Right ventricle myocardium inferior (tissue), 1 donor: ENCODE measurements at regions not wholly inside any gene's neighbourhood (a gene's known extent, or its start where the extent isn't known, plus 50 kb on each side); places are given as distances from the start of the nearest gene placed in this dataset.

Source experiments
- ATAC-seq: fragments of 200-7000 bp; cut with Tn5 transposase; one replicate; pipeline ENCODE4 v1.9.1; 2020; ENCODE audit warnings: mild to moderate bottlenecking, moderate library complexity
- DNase-seq: peaks from one replicate; pipeline ENCODE4 v3.0.0; 2021; ENCODE audit errors: missing footprints
- intact Hi-C: fragments of 100-400 bp; cut with DNase I; formaldehyde crosslinking; loops from one replicate; pipeline ENCODE4 v1.11.0; 2022
- donor health status: DM: no; HTN: yes; CAD: no; lungs with severe emphysema.

- intact Hi-C loops, result no loop called here
- DNase-seq (no peak), ATAC-seq (no peak)
Observed at GRCh38 chr15:53462651-53463050, 296.8 kb downstream of the WDR72 start.

DNA sequence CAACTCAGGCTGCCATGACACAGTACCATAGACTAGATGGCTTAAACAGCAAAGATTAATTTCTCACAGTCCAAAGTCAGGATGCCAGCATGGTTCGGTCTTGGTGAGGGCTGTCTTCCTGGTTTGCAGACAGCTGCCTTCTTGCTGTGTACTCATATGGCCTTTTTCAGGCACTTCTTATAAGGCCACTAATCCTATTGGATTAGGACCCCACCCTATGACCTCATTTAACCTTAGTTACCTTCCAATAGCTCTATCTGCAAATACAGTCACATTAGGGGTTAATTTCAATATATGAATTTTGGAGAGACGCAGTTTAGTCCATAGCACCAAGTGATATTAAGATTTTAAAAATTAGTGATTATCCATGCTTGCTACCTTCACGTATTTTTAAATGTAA lies 297.8 kb downstream of the WDR72 start:
- intact Hi-C loops, result no loop called here
- DNase-seq, result no peak
- no peak for ATAC-seq

DNA sequence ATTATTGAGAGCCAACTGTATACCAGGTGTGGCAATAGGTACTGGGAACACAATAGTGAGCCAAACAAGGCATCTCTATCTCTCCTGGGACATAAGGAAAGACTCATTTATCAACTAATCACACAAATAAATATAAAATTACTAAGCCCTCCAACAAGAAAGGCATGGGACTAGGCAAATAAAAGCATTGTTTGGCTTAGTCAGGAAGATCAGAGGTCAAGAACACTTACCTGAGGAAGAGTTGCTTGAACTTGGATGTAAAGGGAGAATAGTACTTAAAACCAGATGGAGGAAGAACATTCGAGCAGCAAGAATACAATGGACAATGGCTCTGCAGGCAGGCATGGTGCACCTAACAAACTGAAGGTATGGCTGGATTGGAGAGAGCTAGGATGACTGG lies 300.7 kb downstream of the WDR72 start:
- intact Hi-C loops, result no loop called here
- no peak for DNase-seq
- ATAC-seq, result no peak

DNA sequence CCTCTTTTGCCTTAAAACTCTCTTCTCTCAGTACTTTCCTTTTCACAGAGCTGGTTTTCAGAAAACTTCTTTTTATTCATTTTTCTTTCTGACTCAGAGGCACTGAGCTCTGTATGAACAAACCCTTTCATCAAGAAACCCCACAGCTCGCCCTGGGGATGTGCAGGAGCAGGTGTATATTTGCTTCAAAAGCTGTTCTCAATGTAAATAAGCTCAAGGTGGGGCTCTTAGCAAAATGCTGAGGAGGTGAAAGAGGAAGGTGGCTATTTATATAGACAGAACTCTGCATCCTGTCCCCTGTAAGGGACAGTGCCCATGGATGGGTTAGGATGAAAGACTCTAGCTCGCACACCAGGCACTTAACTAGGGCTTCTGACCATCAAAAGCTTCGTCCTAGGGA lies 302.0 kb downstream of the WDR72 start:
- ATAC-seq, result no peak
- no peak for DNase-seq
- intact Hi-C loops, result no loop called here

- no peak for ATAC-seq
- no peak for DNase-seq
- intact Hi-C loops, result no loop called here
Observed at GRCh38 chr15:53454843-53455721, 304.4 kb downstream of the WDR72 start.

DNA sequence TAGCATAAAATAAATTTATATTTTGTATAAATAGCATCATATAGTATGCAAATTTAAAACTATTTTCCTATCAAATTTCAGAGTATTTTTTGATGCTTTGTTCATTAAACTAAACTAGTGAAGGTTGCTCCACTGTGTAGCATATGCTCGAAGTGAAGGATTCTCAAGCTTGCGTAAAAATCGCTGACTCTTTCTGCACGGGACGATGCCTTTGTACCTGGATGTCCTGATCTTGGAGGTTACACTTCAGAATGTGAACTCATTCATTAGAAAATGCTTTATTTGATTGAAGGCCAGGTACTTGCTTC lies 305.0 kb downstream of the WDR72 start:
- ATAC-seq, result no peak
- intact Hi-C loops, result no loop called here
- DNase-seq, result no peak

- intact Hi-C loops, result no loop called here
- DNase-seq (no peak), ATAC-seq (no peak)
Observed at GRCh38 chr15:53453253-53454105, 306.0 kb downstream of the WDR72 start.

GRCh38 chr15:53448232-53449015 lies 311.0 kb downstream of the WDR72 start:
- ATAC-seq, result no peak
- DNase-seq, result no peak
- intact Hi-C loops, result no loop called here

DNA sequence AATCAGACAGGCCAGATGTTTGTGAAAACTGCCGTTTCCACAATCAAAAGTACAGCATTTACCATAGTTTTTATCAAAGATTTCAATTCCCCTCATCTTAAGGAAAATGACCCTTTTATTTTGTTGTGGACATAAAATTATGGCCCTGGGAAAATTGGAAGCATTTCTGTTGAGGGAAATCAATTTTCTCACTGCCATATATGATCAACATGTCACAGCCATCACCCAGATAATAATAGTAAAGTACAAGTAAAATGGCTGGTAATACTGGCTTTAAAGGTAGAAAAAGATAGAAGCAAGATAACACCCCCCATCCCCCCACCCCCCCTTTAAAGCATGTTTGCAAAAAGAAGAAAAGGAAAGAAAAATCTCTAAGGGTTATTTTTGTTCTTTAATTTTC lies 311.7 kb downstream of the WDR72 start:
- DNase-seq (no peak), ATAC-seq (no peak)
- intact Hi-C loops, result no loop called here

DNA sequence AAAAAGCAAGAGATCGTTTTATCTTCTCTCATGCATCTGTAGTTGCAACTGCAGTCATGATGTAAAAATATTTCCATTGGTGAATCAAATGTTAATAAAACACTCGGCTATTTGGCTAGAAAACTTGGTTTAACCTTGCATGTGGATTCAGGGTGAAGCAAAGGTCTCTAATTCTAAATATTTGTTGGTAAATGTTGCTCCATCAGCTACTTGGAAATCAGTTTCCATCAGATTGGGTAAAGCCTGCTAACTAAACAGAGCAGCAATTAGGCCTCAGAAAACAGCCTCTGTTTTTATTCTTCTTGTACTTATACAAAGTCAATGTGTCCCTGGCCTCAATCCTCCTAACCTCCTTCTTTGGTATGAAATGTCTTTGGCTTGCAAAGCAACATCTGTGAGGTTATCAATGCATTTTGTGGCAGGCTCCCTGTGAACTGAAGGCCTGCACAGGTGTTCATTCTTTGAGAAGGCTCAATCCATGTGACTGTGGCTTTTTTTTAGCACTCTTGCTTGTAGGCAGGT lies 312.3 kb downstream of the WDR72 start:
- no peak for ATAC-seq
- intact Hi-C loops, result no loop called here

GRCh38 chr15:53446376-53446775 lies 313.1 kb downstream of the WDR72 start:
- intact Hi-C loops, result no loop called here
- ATAC-seq (no peak), DNase-seq (no peak)

More for the DNA sequence above, 312.3 kb downstream of the WDR72 start:
- DNase-seq, result no peak

- DNase-seq, result no peak
- ATAC-seq, result no peak
- intact Hi-C loops, result no loop called here
Observed at GRCh38 chr15:53445531-53445930, 313.9 kb downstream of the WDR72 start.

DNA sequence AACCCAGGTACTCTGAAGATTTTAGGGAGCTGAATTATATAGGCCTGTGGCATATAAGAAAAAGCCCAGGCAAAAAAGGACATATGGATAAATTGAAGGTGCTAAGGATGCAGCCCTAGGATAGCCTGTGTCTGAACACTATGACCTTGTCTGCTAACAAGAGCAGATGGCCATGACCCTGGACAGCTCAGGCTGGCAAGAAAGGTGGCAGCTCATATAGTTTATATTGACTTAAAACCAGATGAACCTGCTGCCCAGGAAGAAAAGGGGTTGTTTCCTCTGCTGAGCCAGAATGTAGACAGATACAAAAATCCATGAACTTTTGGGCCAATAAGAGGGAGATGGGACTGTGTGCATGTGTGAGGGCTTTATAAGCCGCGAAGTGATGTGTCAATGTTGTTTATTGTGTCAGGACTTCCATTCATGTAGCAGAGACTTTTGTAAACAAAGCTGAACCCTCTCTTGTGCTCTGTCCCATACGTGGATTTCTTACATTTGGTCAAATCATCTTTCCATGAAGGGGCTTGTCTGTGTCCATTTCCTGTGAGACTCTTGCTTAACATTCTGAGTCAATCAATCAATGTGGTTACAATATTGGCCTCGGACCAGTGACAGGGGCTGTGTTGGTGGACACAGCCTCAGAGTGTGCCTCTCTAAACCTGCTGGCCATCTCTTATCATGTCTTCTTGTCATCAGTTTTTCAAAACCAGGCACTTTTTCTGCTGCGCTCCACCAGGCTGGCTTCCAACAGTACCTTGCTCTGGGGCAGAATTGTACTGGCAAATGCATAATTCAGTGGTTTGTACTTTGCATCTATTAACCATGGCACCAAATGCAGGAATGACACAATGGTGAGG lies 321.2 kb downstream of the WDR72 start:
- DNase-seq (no peak), ATAC-seq (no peak)
- intact Hi-C loops, result no loop called here

- intact Hi-C loops, result no loop called here
- ATAC-seq, result no peak
- DNase-seq, result no peak
Observed at GRCh38 chr15:53437366-53437765, 322.1 kb downstream of the WDR72 start.

GRCh38 chr15:53434174-53434678 lies 325.2 kb downstream of the WDR72 start:
- no peak for DNase-seq
- no peak for ATAC-seq
- intact Hi-C loops, result no loop called here

DNA sequence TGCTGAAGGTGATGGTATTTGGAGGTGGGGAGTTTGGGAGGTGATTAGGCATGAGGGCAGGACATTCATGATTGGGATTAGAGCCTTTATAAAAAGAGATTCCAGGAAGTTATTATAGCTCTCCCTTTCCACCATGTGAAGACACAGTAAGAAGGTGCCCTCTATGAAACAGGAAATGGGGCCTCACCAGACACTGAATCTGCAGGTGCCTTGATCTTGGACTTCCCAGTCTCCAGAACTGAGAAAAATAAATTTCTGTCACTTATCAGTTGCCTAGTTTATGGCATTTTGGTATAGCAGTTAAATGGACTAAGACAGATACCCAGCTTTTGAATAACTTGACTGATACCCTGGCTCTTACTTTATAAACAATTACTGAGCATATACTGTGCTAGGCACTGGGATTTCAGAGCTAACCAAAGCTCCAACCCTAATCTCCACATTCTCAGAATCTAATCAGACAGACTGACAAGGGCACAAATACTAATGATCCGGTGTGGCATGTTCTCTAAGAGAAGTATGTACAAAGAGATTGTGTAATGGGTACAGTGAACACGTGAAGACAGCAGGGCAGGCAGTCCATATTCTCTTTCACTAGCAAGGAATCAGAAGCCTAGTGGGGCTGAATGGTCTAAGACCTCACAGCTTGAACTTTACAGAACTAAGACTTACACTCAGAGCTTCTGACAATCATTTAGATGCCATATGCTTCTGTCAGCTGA lies 343.1 kb downstream of the WDR72 start:
- ATAC-seq (no peak), DNase-seq (no peak)
- intact Hi-C loops, result no loop called here

DNA sequence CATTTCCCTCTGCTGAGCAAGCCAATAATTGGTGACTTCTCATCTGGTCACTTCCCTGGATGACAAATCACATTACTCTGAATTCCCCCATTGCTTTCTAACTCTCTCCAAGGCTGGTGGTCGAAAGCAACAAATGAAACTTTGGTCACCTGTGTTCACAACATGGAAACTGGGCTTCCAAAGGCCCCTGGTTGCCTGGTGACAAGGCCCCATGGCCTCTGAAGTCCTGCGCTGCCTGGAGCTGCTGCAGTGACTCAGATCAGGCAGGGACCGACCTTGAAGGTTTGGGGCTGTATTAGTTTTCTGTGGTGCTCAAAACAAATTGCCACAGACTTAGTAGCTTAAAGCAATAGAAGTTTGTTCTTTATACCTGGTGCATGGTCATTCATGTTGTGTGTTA lies 345.3 kb downstream of the WDR72 start:
- ATAC-seq, result no peak
- no peak for DNase-seq
- intact Hi-C loops, result no loop called here

GRCh38 chr15:53412542-53412941 lies 346.9 kb downstream of the WDR72 start:
- intact Hi-C loops, result no loop called here
- no peak for DNase-seq

More at GRCh38 chr15:53412542-53412941, 346.9 kb downstream of the WDR72 start:
- ATAC-seq, result no peak
